Uterus (tissue), 3 donors: ENCODE measurements at regions not wholly inside any gene's neighbourhood (a gene's known extent, or its start where the extent isn't known, plus 50 kb on each side); places are given as distances from the start of the nearest gene placed in this dataset.

Source experiments
- DNase-seq, 2 donors: peaks; one replicate each; pipeline ENCODE4 v3.0.0-alpha.2; 2019 to 2020
- H3K27ac ChIP-seq, 2 donors: fragments of 200-600 bp; sonication (generic); 1 replicate in 1 of 2; 2 replicates in 1 of 2; pipeline ENCODE4 v1.5.1; 2016 to 2018
- H3K27me3 ChIP-seq, 2 donors: fragments of 200-600 bp; sonication (generic); one replicate each; pipeline ENCODE4 v1.5.1; 2018 to 2019; ENCODE audit warnings: control low read depth in 1 of 2
- H3K36me3 ChIP-seq, 2 donors: fragments of 200-600 bp; sonication (generic); one replicate each; pipeline ENCODE4 v1.5.1; 2019; ENCODE audit warnings: control low read depth in 1 of 2
- H3K4me1 ChIP-seq, 2 donors: fragments of 200-600 bp; sonication (generic); one replicate each; pipeline ENCODE4 v1.5.1; 2018 to 2019; ENCODE audit warnings: control low read depth in 1 of 2
- H3K4me3 ChIP-seq, 2 donors: fragments of 200-600 bp; sonication (generic); 1 replicate in 1 of 2; 2 replicates in 1 of 2; pipeline ENCODE4 v1.5.1; 2018 to 2019; ENCODE audit warnings: mild to moderate bottlenecking in 1 of 2
- H3K9me3 ChIP-seq, 2 donors: fragments of 200-600 bp; sonication (generic); one replicate each; pipeline ENCODE4 v1.5.1; 2019; ENCODE audit warnings: control low read depth in 1 of 2
- CTCF ChIP-seq, 4 experiments: fragments of 200-600 bp in 2 of 4; fragments of 450-650 bp in 2 of 4; sonication (generic) in 2 of 4; IDR thresholded peaks; one replicate each; pipeline ENCODE4 v1.5.1; 2016 to 2019; ENCODE audit warnings: antibody characterized with exemption in 4 of 4, mild to moderate bottlenecking in 2 of 4, moderate library complexity in 1 of 4
- POLR2A ChIP-seq, 2 donors: fragments of 450-650 bp; IDR thresholded peaks; one replicate each; pipeline ENCODE4 v1.6.1; 2016; ENCODE audit warnings: antibody characterized with exemption in 2 of 2, mild to moderate bottlenecking in 1 of 2, moderate library complexity in 1 of 2
- intact Hi-C: fragments of 100-400 bp; cut with DNase I; formaldehyde crosslinking; loops from one replicate; pipeline ENCODE4 v1.15.1; 2023; ENCODE audit warnings: low total_unique reads
- donor health status: DM: yes; HTN: yes; CAD: no.

GRCh38 chr13:34675626-34676025, 266.4 kb upstream of the NBEA start:
- intact Hi-C loops: no loop called here
- H3K27ac ChIP-seq: no peak overlapping the region
- H3K9me3 ChIP-seq: no peaks in the 10 kb centered on the region
- H3K4me3 ChIP-seq: no peak overlapping the region
- no peaks in the 10 kb centered on the region for H3K27me3 ChIP-seq
- TF ChIP-seq POLR2A (IDR thresholded peaks at IDR 0.05) (no peak), CTCF (IDR thresholded peaks at IDR 0.05) (no peak)
- no peaks in the 10 kb centered on the region for H3K4me1 ChIP-seq
- H3K36me3 ChIP-seq: no peaks in the 10 kb centered on the region
- DNase-seq: no peak

- Histone ChIP-seq H3K4me3 (no peak overlapping the region), H3K9me3 (no peaks in the 10 kb centered on the region), H3K36me3 (no peaks in the 10 kb centered on the region), H3K27me3 (no peaks in the 10 kb centered on the region), H3K27ac (no peak overlapping the region), H3K4me1 (no peaks in the 10 kb centered on the region)
- intact Hi-C loops: no loop called here
- no peak for DNase-seq
- TF ChIP-seq POLR2A (IDR thresholded peaks at IDR 0.05) (no peak), CTCF (IDR thresholded peaks at IDR 0.05) (no peak)
Measured at GRCh38 chr13:34678154-34678553, 263.9 kb upstream of the NBEA start.

- Histone ChIP-seq H3K4me1 (no peaks in the 10 kb centered on the region), H3K9me3 (no peaks in the 10 kb centered on the region), H3K27me3 (no peaks in the 10 kb centered on the region), H3K36me3 (no peaks in the 10 kb centered on the region), H3K27ac (no peak overlapping the region), H3K4me3 (no peak overlapping the region)
- no peak for DNase-seq
- no peak for TF ChIP-seq CTCF (IDR thresholded peaks at IDR 0.05)
- TF ChIP-seq POLR2A (IDR thresholded peaks at IDR 0.05): no peak
- intact Hi-C loops: no loop called here
Measured at GRCh38 chr13:34681405-34681955, 260.6 kb upstream of the NBEA start.

- Histone ChIP-seq H3K9me3 (no peaks in the 10 kb centered on the region), H3K36me3 (no peaks in the 10 kb centered on the region), H3K4me3 (no peak overlapping the region), H3K27me3 (no peaks in the 10 kb centered on the region), H3K27ac (no peak overlapping the region), H3K4me1 (no peaks in the 10 kb centered on the region)
- DNase-seq: peak in 1 of 2 donors; percentile 21
- intact Hi-C loops: no loop called here
- no peak for TF ChIP-seq POLR2A (IDR thresholded peaks at IDR 0.05)
- TF ChIP-seq CTCF (IDR thresholded peaks at IDR 0.05): no peak
Measured at GRCh38 chr13:34695063-34695462, 247.0 kb upstream of the NBEA start.

GRCh38 chr13:34696296-34696695, 245.8 kb upstream of the NBEA start:
- no peak for TF ChIP-seq POLR2A (IDR thresholded peaks at IDR 0.05)
- TF ChIP-seq CTCF (IDR thresholded peaks at IDR 0.05): no peak
- H3K27ac ChIP-seq: no peak overlapping the region

More at GRCh38 chr13:34696296-34696695, 245.8 kb upstream of the NBEA start:
- Histone ChIP-seq H3K4me3 (no peak overlapping the region), H3K27me3 (no peaks in the 10 kb centered on the region), H3K9me3 (no peaks in the 10 kb centered on the region), H3K36me3 (no peaks in the 10 kb centered on the region), H3K4me1 (no peaks in the 10 kb centered on the region)
- intact Hi-C loops: no loop called here
- no peak for DNase-seq
